Testis (tissue), 2 donors: ENCODE measurements at regions not wholly inside any gene's neighbourhood (a gene's known extent, or its start where the extent isn't known, plus 50 kb on each side); places are given as distances from the start of the nearest gene placed in this dataset.

Experiments
- DNase-seq: peaks from one replicate; pipeline ENCODE4 v3.0.0-alpha.2; 2019
- H3K27ac ChIP-seq, 2 donors: fragments of 200-600 bp; sonication (generic); one replicate each; pipeline ENCODE4 v1.5.1; 2019
- H3K27me3 ChIP-seq: fragments of 200-600 bp; sonication (generic); one replicate; pipeline ENCODE4 v1.5.1; 2019
- H3K36me3 ChIP-seq: fragments of 200-600 bp; sonication (generic); one replicate; pipeline ENCODE4 v1.5.1; 2017; ENCODE audit warnings: low read depth; ENCODE audit errors: missing control alignments
- H3K4me1 ChIP-seq: fragments of 200-600 bp; sonication (generic); one replicate; pipeline ENCODE4 v1.5.1; 2019
- H3K4me3 ChIP-seq, 2 donors: fragments of 200-600 bp; sonication (generic); one replicate each; pipeline ENCODE4 v1.5.1; 2017 to 2019
- H3K9me3 ChIP-seq: fragments of 200-600 bp; sonication (generic); one replicate; pipeline ENCODE4 v1.5.1; 2017
- CTCF ChIP-seq, 3 experiments: fragments of 450-650 bp in 2 of 3; fragments of 200-600 bp in 1 of 3; sonication (generic) in 1 of 3; IDR thresholded peaks; one replicate each; pipeline ENCODE4 v1.5.1; 2016 to 2019; ENCODE audit warnings: antibody characterized with exemption in 3 of 3, mild to moderate bottlenecking in 2 of 3, moderate library complexity in 1 of 3
- POLR2A ChIP-seq: fragments of 450-650 bp; IDR thresholded peaks from one replicate; pipeline ENCODE4 v1.6.1; 2017; ENCODE audit warnings: antibody characterized with exemption, mild to moderate bottlenecking, moderate library complexity
- WGBS, 2 donors: methylation state at CpG; one replicate each; pipeline ENCODE4 v1.1.5; 2018; 5-methylcytosine and 5-hydroxymethylcytosine counted together
- intact Hi-C: fragments of 100-400 bp; cut with DNase I; formaldehyde crosslinking; loops from one replicate; pipeline ENCODE4 v1.15.1; 2023; ENCODE audit warnings: low total_unique reads

- no peaks in the 10 kb centered on the region for H3K9me3 ChIP-seq
- no peaks in the 10 kb centered on the region for H3K27me3 ChIP-seq
- no peak overlapping the region for H3K4me3 ChIP-seq
- no peak for DNase-seq
- H3K27ac ChIP-seq = no peak overlapping the region
- no peak for TF ChIP-seq CTCF (IDR thresholded peaks at IDR 0.05)
- H3K36me3 ChIP-seq = no peaks in the 10 kb centered on the region
- no peaks in the 10 kb centered on the region for H3K4me1 ChIP-seq
- WGBS, 2 donors = 83 to 94% methylated on average over 2 of the region's 2 CpGs
- intact Hi-C loops = no loop called here
These were observed 570.1 kb downstream of the FSCB start for GRCh38 chr14:43937001-43937400.

- Histone ChIP-seq H3K4me3 (no peak overlapping the region), H3K4me1 (no peaks in the 10 kb centered on the region), H3K27me3 (no peaks in the 10 kb centered on the region), H3K36me3 (no peaks in the 10 kb centered on the region), H3K9me3 (no peaks in the 10 kb centered on the region), H3K27ac (no peak overlapping the region)
- DNase-seq = no peak
- no peak for TF ChIP-seq POLR2A
- no peak for TF ChIP-seq CTCF (IDR thresholded peaks at IDR 0.05)
- intact Hi-C loops = no loop called here
- WGBS, 2 donors = 74 to 80% methylated on average over 1 of the region's 1 CpG
These were observed 573.0 kb downstream of the FSCB start for GRCh38 chr14:43934102-43934501.

- intact Hi-C loops = no loop called here
- H3K9me3 ChIP-seq = no peaks in the 10 kb centered on the region
- H3K4me3 ChIP-seq = no peak overlapping the region
- H3K27ac ChIP-seq = no peak overlapping the region
- WGBS, 2 donors = 83 to 100% methylated on average over 3 to 4 of the region's 4 CpGs
- TF ChIP-seq POLR2A (no peak), CTCF (IDR thresholded peaks at IDR 0.05) (no peak)
- no peak for DNase-seq
- no peaks in the 10 kb centered on the region for H3K36me3 ChIP-seq
- no peaks in the 10 kb centered on the region for H3K27me3 ChIP-seq
- H3K4me1 ChIP-seq = no peaks in the 10 kb centered on the region
These were observed 592.9 kb downstream of the FSCB start for GRCh38 chr14:43914041-43914693.

- Histone ChIP-seq H3K36me3 (no peaks in the 10 kb centered on the region), H3K4me3 (no peak overlapping the region), H3K4me1 (no peaks in the 10 kb centered on the region), H3K9me3 (no peaks in the 10 kb centered on the region), H3K27ac (no peak overlapping the region), H3K27me3 (no peaks in the 10 kb centered on the region)
- no peak for TF ChIP-seq POLR2A
- WGBS, 2 donors = 39 to 47% methylated on average over 1 of the region's 1 CpG
- intact Hi-C loops = no loop called here
- DNase-seq = no peak
These were observed 603.9 kb downstream of the FSCB start for GRCh38 chr14:43903209-43903608.

- no peaks in the 10 kb centered on the region for H3K36me3 ChIP-seq
- TF ChIP-seq CTCF (IDR thresholded peaks at IDR 0.05) (no peak), POLR2A (no peak)
These were observed 605.0 kb downstream of the FSCB start for GRCh38 chr14:43901911-43902673.

More at GRCh38 chr14:43901911-43902673, 605.0 kb downstream of the FSCB start:
- no peaks in the 10 kb centered on the region for H3K27me3 ChIP-seq
- no peak overlapping the region for H3K4me3 ChIP-seq
- no peak for DNase-seq
- H3K27ac ChIP-seq = no peak overlapping the region
- no peaks in the 10 kb centered on the region for H3K4me1 ChIP-seq
- no peaks in the 10 kb centered on the region for H3K9me3 ChIP-seq
- WGBS, 2 donors = 36 to 40% methylated on average over 3 of the region's 3 CpGs
- intact Hi-C loops = no loop called here
